T-cell (primary cell): ENCODE measurements at regions not wholly inside any gene's neighbourhood (a gene's known extent, or its start where the extent isn't known, plus 50 kb on each side); places are given as distances from the start of the nearest gene placed in this dataset.
"Not testable (repeated sequence)": the region's sequence is repeated elsewhere in the genome, so short reads cannot be mapped to it uniquely, and the experiment has no call there.

Experiments
- ATAC-seq, 4 experiments: fragments of 200-7000 bp in 3 of 4; fragments of 150-1000 bp in 1 of 4; cut with Tn5 transposase; replicated peaks in 1 of 4; 1 replicate in 3 of 4; 2 replicates in 1 of 4; pipeline ENCODE4 v1.10.0; 2021; ENCODE audit warnings: moderate library complexity in 3 of 4, mild to moderate bottlenecking in 2 of 4, moderate number of reproducible peaks in 1 of 4
- CTCF ChIA-PET, 2 donors: fragments of 300-600 bp; sonication (Branson Sonifier 250); formaldehyde crosslinking; loops; one replicate each; lab custom pipeline; 2022; ENCODE audit warnings: antibody characterized with exemption in 2 of 2; lab: Charles Lee
- POLR2A ChIA-PET, 2 donors: fragments of 300-600 bp; sonication (Branson Sonifier 250); formaldehyde crosslinking; loops; one replicate each; lab custom pipeline; 2022; ENCODE audit warnings: antibody characterized with exemption in 2 of 2; lab: Charles Lee
- DNase-seq, 35 experiments: peaks; one replicate each; pipeline versions ENCODE4 v3.0.0 to v3.0.0-alpha.2; 2013 to 2023
- H3K27ac ChIP-seq: one replicate; pipeline ENCODE4 v1.5.1; 2013; ENCODE audit warnings: low read length
- H3K27me3 ChIP-seq, 2 experiments: replicated peaks in 1 of 2; 1 replicate in 1 of 2; 2 replicates in 1 of 2; pipeline versions ENCODE4 v1.6.1 to v1.7.0; 2013; ENCODE audit warnings: low read length in 1 of 2, mixed read lengths in 1 of 2; ENCODE audit not compliant: control insufficient read depth in 2 of 2, insufficient read depth in 2 of 2; ENCODE audit errors: extremely low read depth in 1 of 2
- H3K36me3 ChIP-seq, 2 donors: 1 replicate in 1 of 2; 2 replicates in 1 of 2; pipeline versions ENCODE4 v1.6.1 to v1.7.0; 2013; ENCODE audit warnings: low read length in 1 of 2; ENCODE audit not compliant: control insufficient read depth in 2 of 2, insufficient read depth in 1 of 2; ENCODE audit errors: extremely low read depth in 1 of 2
- H3K4me1 ChIP-seq, 2 experiments: 1 replicate in 1 of 2; 2 replicates in 1 of 2; pipeline versions ENCODE4 v1.6.1 to v1.7.0; 2013; ENCODE audit warnings: low read length in 2 of 2, mixed read lengths in 1 of 2; ENCODE audit not compliant: insufficient read depth in 2 of 2, control insufficient read depth in 1 of 2; ENCODE audit errors: extremely low read depth in 1 of 2
- H3K4me3 ChIP-seq, 2 donors: 1 replicate in 1 of 2; 2 replicates in 1 of 2; pipeline versions ENCODE4 v1.5.1 to v1.7.0; 2013; ENCODE audit warnings: mild to moderate bottlenecking in 2 of 2, low read length in 1 of 2, moderate library complexity in 1 of 2; ENCODE audit not compliant: control insufficient read depth in 1 of 2; ENCODE audit errors: extremely low read depth in 1 of 2
- H3K9me3 ChIP-seq: 2 replicates; pipeline ENCODE4 v1.7.0; 2013
- H3K27ac Mint-ChIP-seq, 2 donors: one replicate each; pipeline ENCODE4 v1.8.0; 2020 to 2021; ENCODE audit warnings: mild to moderate bottlenecking in 2 of 2, mixed read lengths in 2 of 2
- H3K27me3 Mint-ChIP-seq, 2 donors: one replicate each; pipeline ENCODE4 v1.8.0; 2021 to 2022; ENCODE audit warnings: mixed read lengths in 2 of 2
- H3K36me3 Mint-ChIP-seq: one replicate; pipeline ENCODE4 v1.8.0; 2021; ENCODE audit warnings: mixed read lengths
- H3K4me1 Mint-ChIP-seq, 3 donors: one replicate each; pipeline ENCODE4 v1.8.0; 2020 to 2022; ENCODE audit warnings: mixed read lengths in 3 of 3, mild to moderate bottlenecking in 1 of 3
- H3K4me3 Mint-ChIP-seq, 3 donors: one replicate each; pipeline ENCODE4 v1.8.0; 2020 to 2022; ENCODE audit warnings: mild to moderate bottlenecking in 3 of 3, mixed read lengths in 3 of 3, moderate library complexity in 3 of 3
- H3K9me3 Mint-ChIP-seq, 3 donors: one replicate each; pipeline ENCODE4 v1.8.0; 2020 to 2022; ENCODE audit warnings: mixed read lengths in 3 of 3
- WGBS: methylation state at CpG from one replicate; pipeline ENCODE4 v1.1.5; 2013; ENCODE audit warnings: missing lambda C conversion rate; ENCODE audit not compliant: insufficient coverage; 5-methylcytosine and 5-hydroxymethylcytosine counted together

DNA sequence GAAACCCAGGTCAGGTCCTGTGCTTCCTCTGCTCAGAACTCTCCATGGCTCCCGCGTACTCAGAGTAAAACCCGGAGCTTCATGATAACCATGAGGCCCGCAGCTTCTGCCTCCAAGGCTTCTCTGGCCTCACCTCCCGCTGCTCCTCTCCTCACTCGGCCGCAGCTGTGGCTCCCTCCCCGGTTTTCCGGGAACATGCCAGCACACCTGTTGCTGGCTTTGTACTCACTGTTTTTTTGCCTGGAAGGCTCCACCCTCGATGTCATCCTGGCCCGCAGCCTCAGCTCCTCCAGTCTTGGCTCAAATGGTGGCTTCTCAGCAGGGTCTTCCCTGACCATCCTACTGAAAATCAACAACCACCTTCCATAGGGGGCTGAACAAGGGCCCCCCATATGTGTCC, 57.7 kb upstream of the SULF2 start:
- H3K4me3 ChIP-seq, H3K9me3 ChIP-seq, H3K4me1 Mint-ChIP-seq, H3K4me3 Mint-ChIP-seq, H3K27ac Mint-ChIP-seq, H3K36me3 Mint-ChIP-seq, H3K4me1 ChIP-seq, H3K27me3 ChIP-seq, H3K27ac ChIP-seq, H3K9me3 Mint-ChIP-seq, CTCF ChIA-PET, DNase-seq, H3K36me3 ChIP-seq, POLR2A ChIA-PET, ATAC-seq: not testable (repeated sequence)
- 75% methylated on average over 5 of the region's 11 CpGs for WGBS
- peaks cover 12 to 19% of the 10 kb centered on the region in 2 donors for H3K27me3 Mint-ChIP-seq

DNA sequence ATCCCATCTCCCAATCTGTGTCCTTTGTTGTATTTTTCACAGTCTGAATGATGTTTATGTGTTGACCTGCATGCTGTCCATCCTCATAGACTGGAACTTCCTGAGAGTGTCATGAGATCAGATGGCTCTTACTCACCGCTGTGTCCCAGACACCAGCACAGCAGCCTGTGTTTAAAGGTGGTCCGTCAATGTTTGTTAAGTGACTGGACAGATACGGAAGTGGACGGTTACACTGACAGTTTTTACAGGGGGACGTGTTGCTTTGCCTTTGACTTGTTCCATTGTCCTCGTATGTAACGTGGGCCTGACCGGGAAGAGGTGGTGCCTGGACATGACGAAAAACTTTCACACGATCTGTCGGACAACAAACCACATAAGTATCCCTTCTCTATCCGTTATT, 56.7 kb upstream of the SULF2 start:
- H3K27ac ChIP-seq, H3K36me3 ChIP-seq, H3K9me3 Mint-ChIP-seq, H3K9me3 ChIP-seq, H3K4me1 Mint-ChIP-seq, ATAC-seq, DNase-seq, H3K36me3 Mint-ChIP-seq, CTCF ChIA-PET, H3K27ac Mint-ChIP-seq, H3K27me3 ChIP-seq, H3K4me3 Mint-ChIP-seq, POLR2A ChIA-PET, H3K4me3 ChIP-seq, H3K4me1 ChIP-seq: not testable (repeated sequence)
- WGBS, result 85% methylated on average over 4 of the region's 12 CpGs
- peaks cover 9 to 19% of the 10 kb centered on the region in 2 donors for H3K27me3 Mint-ChIP-seq

DNA sequence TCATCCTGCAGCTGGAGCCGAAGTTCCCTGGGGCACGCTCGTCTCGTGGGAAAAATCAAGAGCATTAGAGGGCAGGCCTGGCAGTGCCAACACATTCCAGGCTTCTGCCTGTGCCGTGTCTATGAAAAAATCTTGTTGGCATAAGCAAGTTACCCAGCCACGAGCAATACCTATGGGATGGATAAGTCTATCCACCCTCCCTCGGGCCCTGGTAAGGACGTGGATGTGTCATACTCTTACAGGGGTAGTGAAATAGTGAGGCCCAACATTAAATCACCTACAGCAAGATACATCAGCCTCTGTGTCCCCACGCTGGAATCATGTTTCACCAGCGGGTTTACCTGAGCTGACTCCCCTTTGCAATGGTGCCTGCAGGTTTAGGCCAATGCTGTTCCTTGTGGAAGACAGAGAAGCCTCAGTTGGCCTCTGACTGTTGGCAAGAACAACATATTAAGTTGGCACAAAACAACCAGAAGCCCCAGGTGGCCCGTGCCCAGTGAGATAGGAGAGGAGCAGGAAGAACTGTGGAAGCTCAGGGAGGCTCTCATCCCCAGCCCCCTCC, 51.1 kb upstream of the SULF2 start:
- DNase-seq, CTCF ChIA-PET, H3K4me1 ChIP-seq, H3K4me3 ChIP-seq, H3K4me3 Mint-ChIP-seq, H3K9me3 Mint-ChIP-seq, H3K36me3 Mint-ChIP-seq, POLR2A ChIA-PET, H3K27me3 Mint-ChIP-seq, H3K27ac ChIP-seq, H3K27me3 ChIP-seq, ATAC-seq, H3K27ac Mint-ChIP-seq, H3K4me1 Mint-ChIP-seq, H3K36me3 ChIP-seq, H3K9me3 ChIP-seq: not testable (repeated sequence)
- WGBS, result no CpG with 5 or more reads among the region's 11 CpGs
